ENCODE measurements at regions not wholly inside any gene's neighbourhood (a gene's known extent, or its start where the extent isn't known, plus 50 kb on each side); places are given as distances from the start of the nearest gene placed in this dataset.
"Not testable (repeated sequence)": the region's sequence is repeated elsewhere in the genome, so short reads cannot be mapped to it uniquely, and the experiment has no call there.

DNA sequence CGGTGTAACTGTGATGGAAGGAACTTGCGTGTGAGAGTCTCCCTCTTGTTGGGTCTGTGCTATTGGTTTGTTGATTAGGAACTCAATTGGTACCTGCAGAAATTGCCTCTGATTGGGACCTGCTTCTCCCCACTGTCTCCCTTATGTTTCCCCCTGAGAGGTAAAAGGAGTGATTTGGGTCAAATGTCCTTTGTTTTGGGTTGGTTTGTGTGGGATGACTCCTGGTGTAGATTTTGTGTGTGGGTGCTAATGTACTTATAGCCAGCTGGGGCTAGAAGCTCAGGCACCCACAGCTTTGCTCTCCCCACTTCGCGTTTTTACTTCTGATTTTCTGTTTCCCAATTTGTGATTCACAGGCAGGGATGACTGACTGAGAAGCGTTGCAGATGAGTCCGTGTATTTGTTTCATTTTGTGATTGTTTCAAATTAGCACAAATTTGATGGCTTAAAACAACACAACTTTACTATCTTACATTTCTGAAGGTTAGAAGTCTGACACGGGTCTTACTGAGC is 79.1 kb downstream of the UTRN start:
- Histone ChIP-seq H3K27me3 (ENCODE audit: control insufficient read depth in 1 of 2, insufficient read depth in 2 of 2, low read length in 2 of 2) (no peaks in the 10 kb centered on the region), H3K4me1 (ENCODE audit: insufficient read depth, low read length) (peaks cover 26% of the 10 kb centered on the region), H3K9me3 (ENCODE audit: control insufficient read depth in 1 of 2, insufficient read depth in 1 of 2, low read length in 2 of 2) (peaks cover 0 to 2% of the 10 kb centered on the region in 2 experiments), H3K27ac (ENCODE audit: low read depth in 1 of 2, low read length in 2 of 2) (no peak overlapping the region), H3K36me3 (ENCODE audit: insufficient read depth, low read length) (peaks cover 6% of the 10 kb centered on the region), H3K4me3 (ENCODE audit: low read length) (no peak overlapping the region)
- peak overlapping the region; percentile 9 for H3K4me3 Mint-ChIP-seq
- H3K36me3 Mint-ChIP-seq (ENCODE audit: low read depth) = peaks cover 31% of the 10 kb centered on the region
- CTCF ChIA-PET = interaction anchor here (1.3 kb wide), 1 partner anchor 11 kb away, joined by 3 read pairs; no protein-coding TSS in a partner anchor
- TF ChIP-seq, protein P1, sequence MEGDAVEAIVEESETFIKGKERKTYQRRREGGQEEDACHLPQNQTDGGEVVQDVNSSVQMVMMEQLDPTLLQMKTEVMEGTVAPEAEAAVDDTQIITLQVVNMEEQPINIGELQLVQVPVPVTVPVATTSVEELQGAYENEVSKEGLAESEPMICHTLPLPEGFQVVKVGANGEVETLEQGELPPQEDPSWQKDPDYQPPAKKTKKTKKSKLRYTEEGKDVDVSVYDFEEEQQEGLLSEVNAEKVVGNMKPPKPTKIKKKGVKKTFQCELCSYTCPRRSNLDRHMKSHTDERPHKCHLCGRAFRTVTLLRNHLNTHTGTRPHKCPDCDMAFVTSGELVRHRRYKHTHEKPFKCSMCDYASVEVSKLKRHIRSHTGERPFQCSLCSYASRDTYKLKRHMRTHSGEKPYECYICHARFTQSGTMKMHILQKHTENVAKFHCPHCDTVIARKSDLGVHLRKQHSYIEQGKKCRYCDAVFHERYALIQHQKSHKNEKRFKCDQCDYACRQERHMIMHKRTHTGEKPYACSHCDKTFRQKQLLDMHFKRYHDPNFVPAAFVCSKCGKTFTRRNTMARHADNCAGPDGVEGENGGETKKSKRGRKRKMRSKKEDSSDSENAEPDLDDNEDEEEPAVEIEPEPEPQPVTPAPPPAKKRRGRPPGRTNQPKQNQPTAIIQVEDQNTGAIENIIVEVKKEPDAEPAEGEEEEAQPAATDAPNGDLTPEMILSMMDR (IDR thresholded peaks at IDR 0.05) = no peak
- H3K9me3 Mint-ChIP-seq = no peaks in the 10 kb centered on the region
- ATAC-seq (ENCODE audit: poor library complexity) = no peak
- intact Hi-C loops (cut with DNase I, micrococcal nuclease) = no loop called here
- peak overlapping the region; percentile 37 for H3K27ac Mint-ChIP-seq
- H3K27me3 Mint-ChIP-seq = no peaks in the 10 kb centered on the region
- POLR2A ChIA-PET = no interaction called here
- H3K4me1 Mint-ChIP-seq (ENCODE audit: low read depth) = peaks cover 82% of the 10 kb centered on the region
- peak in 2 of 14 experiments; percentile 34 to 40 for DNase-seq

- TF ChIP-seq, protein P1 (IDR thresholded peaks at IDR 0.05) = no peak
- Histone ChIP-seq H3K4me1 (ENCODE audit: insufficient read depth, low read length) (peaks cover 26% of the 10 kb centered on the region), H3K4me3 (ENCODE audit: low read length) (no peak overlapping the region), H3K36me3 (ENCODE audit: insufficient read depth, low read length) (peaks cover 6% of the 10 kb centered on the region), H3K27me3 (ENCODE audit: control insufficient read depth in 1 of 2, insufficient read depth in 2 of 2, low read length in 2 of 2) (no peaks in the 10 kb centered on the region), H3K9me3 (ENCODE audit: control insufficient read depth in 1 of 2, insufficient read depth in 1 of 2, low read length in 2 of 2) (peaks cover 0 to 4% of the 10 kb centered on the region in 2 experiments), H3K27ac (ENCODE audit: low read depth in 1 of 2, low read length in 2 of 2) (peak overlapping the region in 1 of 2 donors; percentile 45)
- Mint-ChIP-seq H3K36me3 (ENCODE audit: low read depth) (peaks cover 32% of the 10 kb centered on the region), H3K4me1 (ENCODE audit: low read depth) (peaks cover 78% of the 10 kb centered on the region), H3K9me3 (no peaks in the 10 kb centered on the region), H3K27ac (peak overlapping the region; percentile 37), H3K27me3 (no peaks in the 10 kb centered on the region), H3K4me3 (no peak overlapping the region)
- DNase-seq = no peak
- ATAC-seq (ENCODE audit: poor library complexity) = no peak
- CTCF ChIA-PET = no interaction called here
- POLR2A ChIA-PET = no interaction called here
- intact Hi-C loops (cut with DNase I, micrococcal nuclease) = no loop called here
These were observed 79.6 kb downstream of the UTRN start for GRCh38 chr6:144364782-144365181.

GRCh38 chr6:144365271-144365670 is 80.1 kb downstream of the UTRN start:
- Mint-ChIP-seq H3K9me3 (no peaks in the 10 kb centered on the region), H3K36me3 (ENCODE audit: low read depth) (peaks cover 36% of the 10 kb centered on the region), H3K27me3 (no peaks in the 10 kb centered on the region), H3K27ac (peak overlapping the region; percentile 37), H3K4me3 (no peak overlapping the region), H3K4me1 (ENCODE audit: low read depth) (peaks cover 76% of the 10 kb centered on the region)
- H3K36me3 ChIP-seq (ENCODE audit: insufficient read depth, low read length) = peaks cover 11% of the 10 kb centered on the region
- H3K27me3 ChIP-seq (ENCODE audit: control insufficient read depth in 1 of 2, insufficient read depth in 2 of 2, low read length in 2 of 2) = no peaks in the 10 kb centered on the region
- DNase-seq (no peak), ATAC-seq (ENCODE audit: poor library complexity) (no peak)
- CTCF ChIA-PET = no interaction called here
- H3K27ac ChIP-seq (ENCODE audit: low read depth in 1 of 2, low read length in 2 of 2) = no peak overlapping the region
- peaks cover 26% of the 10 kb centered on the region for H3K4me1 ChIP-seq (ENCODE audit: insufficient read depth, low read length)
- no peak overlapping the region for H3K4me3 ChIP-seq (ENCODE audit: low read length)
- intact Hi-C loops (cut with DNase I, micrococcal nuclease) = no loop called here
- peaks cover 0 to 8% of the 10 kb centered on the region in 2 experiments for H3K9me3 ChIP-seq (ENCODE audit: control insufficient read depth in 1 of 2, insufficient read depth in 1 of 2, low read length in 2 of 2)
- POLR2A ChIA-PET = no interaction called here
- TF ChIP-seq, protein P1 (IDR thresholded peaks at IDR 0.05) = no peak

- H3K4me1 ChIP-seq (ENCODE audit: insufficient read depth, low read length); DNase-seq; CTCF ChIA-PET; H3K9me3 Mint-ChIP-seq; H3K27ac ChIP-seq (ENCODE audit: low read depth in 1 of 2, low read length in 2 of 2); POLR2A ChIA-PET; intact Hi-C loops (cut with DNase I, micrococcal nuclease); H3K27me3 ChIP-seq (ENCODE audit: control insufficient read depth in 1 of 2, insufficient read depth in 2 of 2, low read length in 2 of 2); ATAC-seq (ENCODE audit: poor library complexity); H3K4me3 Mint-ChIP-seq; H3K27me3 Mint-ChIP-seq; H3K9me3 ChIP-seq (ENCODE audit: control insufficient read depth in 1 of 2, insufficient read depth in 1 of 2, low read length in 2 of 2); H3K4me3 ChIP-seq (ENCODE audit: low read length): not testable (repeated sequence)
- H3K27ac Mint-ChIP-seq = peak overlapping the region; percentile 44
- H3K36me3 Mint-ChIP-seq (ENCODE audit: low read depth) = peaks cover 69% of the 10 kb centered on the region
- H3K4me1 Mint-ChIP-seq (ENCODE audit: low read depth) = peaks cover 65% of the 10 kb centered on the region
- H3K36me3 ChIP-seq (ENCODE audit: insufficient read depth, low read length) = peaks cover 14% of the 10 kb centered on the region
These were observed 84.6 kb downstream of the UTRN start for GRCh38 chr6:144369696-144370095.

All from CD4-positive, alpha-beta T cell (primary cell).